ENCODE measurements at regions not wholly inside any gene's neighbourhood (a gene's known extent, or its start where the extent isn't known, plus 50 kb on each side); places are given as distances from the start of the nearest gene placed in this dataset.

GRCh38 chr4:171169396-171169795 lies 643.8 kb upstream of the GALNTL6 start:
- Histone ChIP-seq H3K9me3 (ENCODE audit: control insufficient read depth in 1 of 2, insufficient read depth in 1 of 2, low read depth in 1 of 2, low read length in 2 of 2) (no peaks in the 10 kb centered on the region), H3K9ac (ENCODE audit: low read length) (no peak overlapping the region), H3K4me1 (ENCODE audit: control insufficient read depth in 1 of 2, insufficient read depth in 2 of 2, low read length in 2 of 2) (no peaks in the 10 kb centered on the region), H3K9me2 (ENCODE audit: insufficient read depth) (no peaks in the 10 kb centered on the region), H2AFZ (ENCODE audit: low read depth, low read length, poor library complexity, severe bottlenecking) (no peak overlapping the region), H3K36me3 (ENCODE audit: control insufficient read depth in 1 of 2, insufficient read depth in 2 of 2, low read length in 2 of 2) (no peaks in the 10 kb centered on the region), H3K27me3 (ENCODE audit: insufficient read depth, low read length) (no peaks in the 10 kb centered on the region), H3K4me3 (replicated peaks in 1 of 2; ENCODE audit: low read depth in 1 of 2, low read length in 2 of 2) (no peak overlapping the region), H4K20me1 (ENCODE audit: insufficient read depth) (no peaks in the 10 kb centered on the region), H3K4me2 (ENCODE audit: low read length) (no peak overlapping the region), H3K79me2 (ENCODE audit: insufficient read depth, low read length) (no peaks in the 10 kb centered on the region), H3K27ac (ENCODE audit: low read depth, low read length) (no peak overlapping the region)
- TF ChIP-seq POLR2AphosphoS5 (IDR thresholded peaks at IDR 0.05; ENCODE audit: low read depth, low read length) (no peak), RAD21 (IDR thresholded peaks at IDR 0.05; ENCODE audit: low read depth) (no peak), YY1 (IDR thresholded peaks at IDR 0.05; ENCODE audit: extremely low read depth, insufficient replicate concordance, low read depth, low read length) (no peak)
- intact Hi-C loops (cut with micrococcal nuclease): no loop called here
- DNase-seq (ENCODE audit: low read depth, low spot score) (no peak), ATAC-seq (no peak)
- ChIA-PET POLR2A (no interaction called here), RAD21 (ENCODE audit: low non-redundant PET in 1 of 2, low total read pairs in 2 of 2, uncharacterized antibody in 2 of 2, unreplicated experiment in 2 of 2) (no interaction called here), CTCF (no interaction called here)
- no TSS peak for BruUV-seq (replicated peaks)

GRCh38 chr4:171162478-171162877 lies 650.7 kb upstream of the GALNTL6 start:
- H3K4me2 ChIP-seq (ENCODE audit: low read length): no peak overlapping the region
- no peaks in the 10 kb centered on the region for H3K4me1 ChIP-seq (ENCODE audit: control insufficient read depth in 1 of 2, insufficient read depth in 2 of 2, low read length in 2 of 2)
- no peaks in the 10 kb centered on the region for H4K20me1 ChIP-seq (ENCODE audit: insufficient read depth)
- no peak overlapping the region for H2AFZ ChIP-seq (ENCODE audit: low read depth, low read length, poor library complexity, severe bottlenecking)
- intact Hi-C loops (cut with micrococcal nuclease): no loop called here
- no peaks in the 10 kb centered on the region for H3K9me2 ChIP-seq (ENCODE audit: insufficient read depth)
- ATAC-seq (no peak), DNase-seq (ENCODE audit: low read depth, low spot score) (no peak)
- H3K27ac ChIP-seq (ENCODE audit: low read depth, low read length): no peak overlapping the region
- no peaks in the 10 kb centered on the region for H3K27me3 ChIP-seq (ENCODE audit: insufficient read depth, low read length)
- no peaks in the 10 kb centered on the region for H3K36me3 ChIP-seq (ENCODE audit: control insufficient read depth in 1 of 2, insufficient read depth in 2 of 2, low read length in 2 of 2)
- no peaks in the 10 kb centered on the region for H3K79me2 ChIP-seq (ENCODE audit: insufficient read depth, low read length)
- H3K9me3 ChIP-seq (ENCODE audit: control insufficient read depth in 1 of 2, insufficient read depth in 1 of 2, low read depth in 1 of 2, low read length in 2 of 2): no peaks in the 10 kb centered on the region
- H3K9ac ChIP-seq (ENCODE audit: low read length): no peak overlapping the region
- no TSS peak for BruUV-seq (replicated peaks)
- H3K4me3 ChIP-seq (replicated peaks in 1 of 2; ENCODE audit: low read depth in 1 of 2, low read length in 2 of 2): no peak overlapping the region
- ChIA-PET CTCF (no interaction called here), RAD21 (ENCODE audit: low non-redundant PET in 1 of 2, low total read pairs in 2 of 2, uncharacterized antibody in 2 of 2, unreplicated experiment in 2 of 2) (no interaction called here), POLR2A (no interaction called here)
- TF ChIP-seq ZNF274 (IDR thresholded peaks at IDR 0.05; ENCODE audit: low read depth, low read length) (no peak), POLR2AphosphoS5 (IDR thresholded peaks at IDR 0.05; ENCODE audit: low read depth, low read length) (no peak), YY1 (IDR thresholded peaks at IDR 0.05; ENCODE audit: extremely low read depth, insufficient replicate concordance, low read depth, low read length) (no peak), CEBPB (IDR thresholded peaks at IDR 0.05; ENCODE audit: low read depth) (no peak), REST (IDR thresholded peaks at IDR 0.05; ENCODE audit: low read depth) (no peak), POLR2A (IDR thresholded peaks at IDR 0.05; ENCODE audit: borderline replicate concordance, extremely low read depth, insufficient read depth, insufficient read length) (no peak), FOSL1 (IDR thresholded peaks at IDR 0.05; ENCODE audit: low read depth) (no peak), SRF (IDR thresholded peaks at IDR 0.05; ENCODE audit: low read depth) (no peak), JUND (IDR thresholded peaks at IDR 0.05) (no peak), ELF1 (IDR thresholded peaks at IDR 0.05; ENCODE audit: borderline replicate concordance, low read depth) (no peak), CBX3 (IDR thresholded peaks at IDR 0.05; ENCODE audit: low read depth) (no peak), RAD21 (IDR thresholded peaks at IDR 0.05; ENCODE audit: low read depth) (no peak), ZFX (IDR thresholded peaks at IDR 0.05) (no peak), ZBTB33 (IDR thresholded peaks at IDR 0.05; ENCODE audit: extremely low read depth, insufficient replicate concordance, low read length) (no peak), SIN3A (IDR thresholded peaks at IDR 0.05; ENCODE audit: low read depth) (no peak)
